ENCODE measurements at regions not wholly inside any gene's neighbourhood (a gene's known extent, or its start where the extent isn't known, plus 50 kb on each side); places are given as distances from the start of the nearest gene placed in this dataset.

- Mint-ChIP-seq H3K27ac (no peak overlapping the region), H3K36me3 (ENCODE audit: insufficient read depth in 1 of 3, low read depth in 3 of 3) (no peaks in the 10 kb centered on the region), H3K9me3 (no peaks in the 10 kb centered on the region), H3K4me1 (no peaks in the 10 kb centered on the region; a peak in 1 of 4 replicates), H3K4me3 (no peak overlapping the region), H3K27me3 (ENCODE audit: low read depth) (no peaks in the 10 kb centered on the region)
- H4K20me1 ChIP-seq (ENCODE audit: control insufficient read depth, insufficient read depth, insufficient read length): no peaks in the 10 kb centered on the region
- H4K5ac ChIP-seq (ENCODE audit: insufficient read length, low read depth, low read length): no peak overlapping the region
- no peak overlapping the region for H3K9ac ChIP-seq (ENCODE audit: extremely low read depth, insufficient read length, low read length)
- H2BK12ac ChIP-seq (ENCODE audit: insufficient read length, low read depth, low read length): no peak overlapping the region
- H3K79me1 ChIP-seq (ENCODE audit: insufficient read depth, low read depth, low read length, poor library complexity, severe bottlenecking): no peaks in the 10 kb centered on the region
- H3K18ac ChIP-seq (ENCODE audit: insufficient read length, low read depth, low read length): no peak overlapping the region
- no peak overlapping the region for H4K91ac ChIP-seq (ENCODE audit: insufficient read length, low read depth, low read length)
- no peak for TF ChIP-seq CTCF (conservative IDR thresholded peaks at IDR 0.05)
- H3K27ac ChIP-seq (ENCODE audit: insufficient read length, low read depth, low read length): no peak overlapping the region
- no peaks in the 10 kb centered on the region for H3K23me2 ChIP-seq (ENCODE audit: insufficient read length, low read depth, low read length, poor library complexity, severe bottlenecking)
- no peaks in the 10 kb centered on the region for H3K79me2 ChIP-seq (ENCODE audit: insufficient read depth, low read length)
- no peak overlapping the region for H3K23ac ChIP-seq (ENCODE audit: insufficient read length, low read depth, low read length)
- no peak overlapping the region for H2AK5ac ChIP-seq (ENCODE audit: insufficient read length, low read length)
- WGBS (ENCODE audit: extremely low coverage, insufficient read length, low lambda C conversion rate): no CpG with 5 or more reads among the region's 5 CpGs
- H2BK120ac ChIP-seq (ENCODE audit: low read depth, low read length, poor library complexity, severe bottlenecking): no peak overlapping the region
- H2BK20ac ChIP-seq (ENCODE audit: low read depth, low read length, poor library complexity, severe bottlenecking): no peak overlapping the region
- no peak overlapping the region for H2BK15ac ChIP-seq (ENCODE audit: low read depth, low read length)
- no peak overlapping the region for H3K14ac ChIP-seq (ENCODE audit: insufficient read depth, low read length)
- no peak overlapping the region for H2AFZ ChIP-seq (ENCODE audit: low read length)
- no peak for DNase-seq
- no peak overlapping the region for H2BK5ac ChIP-seq (ENCODE audit: insufficient read length, low read length)
- no peaks in the 10 kb centered on the region for H3K4me1 ChIP-seq (ENCODE audit: insufficient read depth, low read length)
- H3T11ph ChIP-seq (ENCODE audit: low read length): no peak overlapping the region
- H3K27me3 ChIP-seq (ENCODE audit: insufficient read depth, low read length): no peaks in the 10 kb centered on the region
- no peak overlapping the region for H3K4me2 ChIP-seq (ENCODE audit: insufficient read depth, insufficient read length, low read length)
- no peak overlapping the region for H4K8ac ChIP-seq (replicated peaks; ENCODE audit: insufficient read length, low read depth, low read length)
- H3K9me3 ChIP-seq (ENCODE audit: control insufficient read depth, low read depth, low read length): no peaks in the 10 kb centered on the region
- H3K56ac ChIP-seq (ENCODE audit: insufficient read length, low read depth, low read length): no peak overlapping the region
- H3K4ac ChIP-seq (ENCODE audit: low read depth, low read length): no peak overlapping the region
These were observed 63.4 kb upstream of the ADO start for GRCh38 chr10:62740885-62741745.

Measured in H9 (cell line).